Thymus (tissue), 11 donors: ENCODE measurements at regions not wholly inside any gene's neighbourhood (a gene's known extent, or its start where the extent isn't known, plus 50 kb on each side); places are given as distances from the start of the nearest gene placed in this dataset.

Source experiments
- DNase-seq, 9 donors: peaks; one replicate each; pipeline ENCODE4 v3.0.0-alpha.2; 2013; ENCODE audit warnings: low spot score in 9 of 9, low read depth in 6 of 9, missing footprints in 1 of 9
- H3K27ac ChIP-seq, 2 donors: one replicate each; pipeline ENCODE4 v1.5.1; 2013; ENCODE audit warnings: control low read depth in 1 of 2, low read depth in 1 of 2, low read length in 1 of 2, mild to moderate bottlenecking in 1 of 2, moderate library complexity in 1 of 2
- H3K27me3 ChIP-seq, 2 donors: one replicate each; pipeline ENCODE4 v1.5.1; 2013; ENCODE audit warnings: low read length in 1 of 2; ENCODE audit not compliant: control insufficient read depth in 2 of 2, insufficient read depth in 1 of 2
- H3K36me3 ChIP-seq, 2 donors: one replicate each; pipeline ENCODE4 v1.5.1; 2013; ENCODE audit warnings: low read length in 1 of 2, mild to moderate bottlenecking in 1 of 2, moderate library complexity in 1 of 2; ENCODE audit not compliant: control insufficient read depth in 2 of 2, insufficient read depth in 2 of 2
- H3K4me1 ChIP-seq, 2 donors: one replicate each; pipeline ENCODE4 v1.5.1; 2013; ENCODE audit warnings: low read length in 2 of 2; ENCODE audit not compliant: control insufficient read depth in 2 of 2, insufficient read depth in 2 of 2
- H3K4me3 ChIP-seq, 2 donors: one replicate each; pipeline ENCODE4 v1.5.1; 2013; ENCODE audit warnings: low read length in 2 of 2, control low read depth in 1 of 2, mild to moderate bottlenecking in 1 of 2
- H3K9me3 ChIP-seq, 2 donors: one replicate each; pipeline ENCODE4 v1.5.1; 2013; ENCODE audit warnings: low read length in 1 of 2, mild to moderate bottlenecking in 1 of 2; ENCODE audit not compliant: control insufficient read depth in 2 of 2, insufficient read depth in 1 of 2
- WGBS: extraction: QIAGEN DNeasy Blood & Tissue Kit; methylation state at CpG from one replicate; pipeline ENCODE4 v1.1.7; 2013; 5-methylcytosine and 5-hydroxymethylcytosine counted together
- donor health status: healthy.

DNA sequence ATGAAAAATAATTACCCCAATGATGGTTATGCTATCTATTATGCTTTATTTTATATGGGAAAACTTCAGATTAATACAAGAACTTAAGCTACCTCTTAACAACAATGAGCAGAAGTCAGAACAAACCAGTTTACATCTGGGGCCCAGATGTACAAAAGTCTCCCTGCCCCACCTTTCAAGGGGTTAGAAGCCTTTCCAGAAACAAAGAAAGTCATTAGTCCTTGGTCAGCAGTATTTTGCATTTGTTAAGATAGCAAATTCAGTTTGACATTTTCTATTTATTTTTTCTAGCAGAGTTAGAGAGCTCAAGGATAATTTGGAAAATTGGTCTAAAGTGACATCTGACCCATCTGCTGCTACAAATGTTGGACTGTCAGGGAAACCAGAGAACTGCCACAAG is 478.7 kb upstream of the UBE2E2 start:
- Histone ChIP-seq H3K4me3 (no peak overlapping the region), H3K27me3 (no peaks in the 10 kb centered on the region), H3K4me1 (no peaks in the 10 kb centered on the region), H3K36me3 (no peaks in the 10 kb centered on the region), H3K9me3 (no peaks in the 10 kb centered on the region), H3K27ac (no peak overlapping the region)
- no peak for DNase-seq

DNA sequence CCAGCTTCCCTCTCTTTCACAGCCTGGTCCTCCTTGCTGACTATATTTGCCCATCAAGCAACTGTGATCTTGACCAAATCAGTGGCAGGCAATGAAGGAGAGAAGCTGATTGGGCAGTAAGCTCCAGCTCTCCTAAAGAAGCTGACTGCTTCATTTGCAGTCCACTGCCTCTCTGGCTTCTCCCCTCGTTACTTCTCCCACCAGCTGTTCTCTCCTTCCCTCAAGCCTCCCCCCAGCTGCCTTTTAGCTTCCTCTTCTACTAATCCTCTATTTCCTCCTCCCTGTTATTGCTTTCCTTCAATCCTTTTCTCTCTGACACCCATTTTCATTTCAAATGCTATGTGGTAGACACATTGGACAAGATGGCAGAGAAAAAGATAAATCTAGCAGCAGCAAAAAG is 474.7 kb upstream of the UBE2E2 start:
- Histone ChIP-seq H3K9me3 (no peaks in the 10 kb centered on the region), H3K27ac (no peak overlapping the region), H3K4me1 (no peaks in the 10 kb centered on the region), H3K36me3 (no peaks in the 10 kb centered on the region), H3K27me3 (no peaks in the 10 kb centered on the region), H3K4me3 (no peak overlapping the region)
- DNase-seq = no peak
- WGBS = 32% methylated on average over 1 of the region's 1 CpG

DNA sequence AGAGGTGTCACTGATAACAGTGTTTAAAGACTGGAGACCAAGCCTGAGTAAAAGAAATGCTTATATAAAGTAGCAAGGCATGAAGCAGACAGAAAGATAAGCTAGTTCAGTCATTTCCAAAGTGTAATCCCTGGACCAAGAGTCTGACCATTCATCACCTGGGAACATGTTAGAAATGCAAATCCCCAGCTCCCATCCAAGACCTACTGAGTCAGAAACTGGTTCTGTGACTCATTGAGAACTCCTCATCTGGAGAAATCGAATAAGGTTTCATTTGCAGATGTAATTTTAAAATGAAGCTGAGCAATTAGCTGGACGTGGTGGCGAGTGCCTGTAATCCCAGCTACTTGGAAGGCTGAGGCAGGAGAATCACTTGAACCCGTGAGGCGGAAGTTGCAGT is 473.9 kb upstream of the UBE2E2 start:
- Histone ChIP-seq H3K36me3 (no peaks in the 10 kb centered on the region), H3K27ac (no peak overlapping the region), H3K4me1 (no peaks in the 10 kb centered on the region), H3K9me3 (no peaks in the 10 kb centered on the region), H3K4me3 (no peak overlapping the region), H3K27me3 (no peaks in the 10 kb centered on the region)
- no peak for DNase-seq
- WGBS = 93% methylated on average over 5 of the region's 5 CpGs

DNA sequence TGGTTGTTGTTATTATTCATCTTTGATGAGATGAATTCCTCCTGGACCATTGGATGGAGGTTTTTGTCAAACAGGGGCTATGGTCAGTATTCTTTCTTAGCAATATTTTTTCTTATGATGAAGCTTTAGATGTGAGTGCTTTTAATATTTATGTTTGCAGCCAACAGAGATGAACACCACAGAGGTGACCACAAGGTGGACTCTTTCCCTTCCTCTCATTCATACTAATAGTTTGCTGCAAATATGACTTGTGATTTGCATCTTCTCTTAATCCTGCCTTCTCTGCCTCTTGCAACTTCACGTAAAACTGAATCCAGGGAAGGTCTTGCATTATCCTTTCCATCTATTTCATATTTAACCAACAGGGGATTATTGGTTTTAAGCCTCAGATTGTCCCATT is 473.1 kb upstream of the UBE2E2 start:
- WGBS = 90% methylated on average over 1 of the region's 1 CpG

DNA sequence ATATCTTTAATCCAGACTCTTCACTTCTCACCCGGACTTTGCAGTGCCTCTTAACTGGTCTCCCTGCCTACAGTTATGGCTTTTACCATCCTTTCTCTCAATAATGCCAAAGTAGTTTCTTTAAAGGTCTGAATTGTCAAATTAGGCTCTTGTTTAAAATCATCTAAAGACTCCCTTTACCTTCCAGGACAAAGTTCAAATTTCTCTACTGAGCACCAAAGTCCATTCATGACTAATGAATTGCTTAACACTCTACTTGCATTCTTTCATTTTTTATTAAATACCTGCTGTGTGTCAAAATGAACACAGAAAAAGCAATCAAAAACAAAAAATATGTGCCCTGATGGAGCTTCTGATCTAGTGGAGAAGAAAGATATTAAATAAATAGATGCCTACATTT is 472.4 kb upstream of the UBE2E2 start:
- no peak overlapping the region for H3K27ac ChIP-seq
- DNase-seq = no peak
- H3K4me3 ChIP-seq = no peak overlapping the region
- no peaks in the 10 kb centered on the region for H3K9me3 ChIP-seq
- H3K36me3 ChIP-seq = no peaks in the 10 kb centered on the region
- no peaks in the 10 kb centered on the region for H3K4me1 ChIP-seq
- WGBS = 95% methylated on average over 1 of the region's 1 CpG
- H3K27me3 ChIP-seq = no peaks in the 10 kb centered on the region

More for the DNA sequence above, 473.1 kb upstream of the UBE2E2 start:
- DNase-seq = no peak
- no peaks in the 10 kb centered on the region for H3K27me3 ChIP-seq
- H3K36me3 ChIP-seq = no peaks in the 10 kb centered on the region
- no peak overlapping the region for H3K4me3 ChIP-seq
- no peaks in the 10 kb centered on the region for H3K4me1 ChIP-seq
- H3K27ac ChIP-seq = no peak overlapping the region
- no peaks in the 10 kb centered on the region for H3K9me3 ChIP-seq

DNA sequence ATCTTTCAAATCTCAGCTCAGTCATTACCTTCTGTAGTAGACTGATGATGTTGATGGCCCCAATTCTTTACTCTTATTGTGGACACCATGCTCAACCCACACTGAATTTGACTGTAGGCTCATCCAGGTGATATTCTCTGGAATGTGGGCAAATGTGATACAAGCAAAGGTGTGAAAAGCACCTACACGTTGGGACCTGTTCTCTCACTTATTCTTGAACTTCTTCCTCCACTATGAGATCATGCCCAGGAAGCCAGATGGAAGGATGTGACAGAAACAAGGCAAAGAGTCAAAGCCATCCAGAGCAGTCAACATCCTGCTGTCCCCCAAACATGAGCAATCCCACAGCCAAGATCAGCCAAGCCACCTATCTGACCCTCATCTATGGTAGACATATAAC is 471.2 kb upstream of the UBE2E2 start:
- DNase-seq = no peak
- no peak overlapping the region for H3K27ac ChIP-seq
- H3K4me1 ChIP-seq = no peaks in the 10 kb centered on the region
- H3K27me3 ChIP-seq = no peaks in the 10 kb centered on the region
- 87% methylated on average over 1 of the region's 1 CpG for WGBS
- H3K36me3 ChIP-seq = no peaks in the 10 kb centered on the region
- no peaks in the 10 kb centered on the region for H3K9me3 ChIP-seq
- no peak overlapping the region for H3K4me3 ChIP-seq

DNA sequence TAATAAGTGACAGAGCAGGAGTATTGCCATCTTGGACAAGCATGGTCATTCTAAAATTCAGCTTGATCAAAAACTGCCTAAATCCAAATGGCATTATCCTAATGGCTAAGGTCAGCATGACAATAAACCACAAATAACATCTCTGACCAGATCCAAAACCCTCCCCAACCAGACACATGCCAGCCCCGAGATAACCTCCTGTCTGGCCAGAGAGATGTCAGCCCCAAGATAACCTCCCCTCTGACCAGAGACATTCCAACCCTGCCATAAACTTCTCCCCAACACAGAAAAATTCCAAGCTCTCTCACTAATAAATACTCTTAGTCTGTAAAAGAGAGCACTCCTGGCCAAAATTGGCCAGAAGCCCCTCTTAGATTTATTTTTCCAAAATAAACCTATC is 470.5 kb upstream of the UBE2E2 start:
- H3K4me3 ChIP-seq = no peak overlapping the region
- H3K36me3 ChIP-seq = no peaks in the 10 kb centered on the region
- no peaks in the 10 kb centered on the region for H3K9me3 ChIP-seq
- DNase-seq = no peak
- H3K27me3 ChIP-seq = no peaks in the 10 kb centered on the region
- no peaks in the 10 kb centered on the region for H3K4me1 ChIP-seq
- no peak overlapping the region for H3K27ac ChIP-seq
- WGBS = 63% methylated on average over 1 of the region's 1 CpG

DNA sequence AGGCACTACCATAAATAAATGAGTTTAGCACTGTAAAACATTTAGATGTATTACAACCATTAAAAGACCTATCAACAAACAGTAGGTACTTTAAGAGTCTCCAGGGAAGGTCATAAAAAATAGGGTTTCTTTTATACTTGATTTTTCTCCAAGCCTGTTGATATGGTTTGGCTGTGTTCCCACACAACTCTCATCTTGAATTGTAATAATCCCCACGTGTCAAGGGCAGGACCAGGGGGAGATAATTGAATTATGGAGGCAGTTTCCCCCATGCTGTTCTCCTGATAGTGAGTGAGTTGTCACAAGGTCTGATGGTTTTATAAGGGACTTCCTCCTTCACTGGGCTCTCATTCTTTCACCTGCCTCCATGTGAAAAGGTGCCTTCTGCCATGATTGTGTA is 468.9 kb upstream of the UBE2E2 start:
- Histone ChIP-seq H3K27me3 (no peaks in the 10 kb centered on the region), H3K4me3 (no peak overlapping the region), H3K9me3 (no peaks in the 10 kb centered on the region), H3K4me1 (no peaks in the 10 kb centered on the region), H3K27ac (no peak overlapping the region), H3K36me3 (no peaks in the 10 kb centered on the region)
- 3% methylated on average over 1 of the region's 1 CpG for WGBS
- DNase-seq = no peak

DNA sequence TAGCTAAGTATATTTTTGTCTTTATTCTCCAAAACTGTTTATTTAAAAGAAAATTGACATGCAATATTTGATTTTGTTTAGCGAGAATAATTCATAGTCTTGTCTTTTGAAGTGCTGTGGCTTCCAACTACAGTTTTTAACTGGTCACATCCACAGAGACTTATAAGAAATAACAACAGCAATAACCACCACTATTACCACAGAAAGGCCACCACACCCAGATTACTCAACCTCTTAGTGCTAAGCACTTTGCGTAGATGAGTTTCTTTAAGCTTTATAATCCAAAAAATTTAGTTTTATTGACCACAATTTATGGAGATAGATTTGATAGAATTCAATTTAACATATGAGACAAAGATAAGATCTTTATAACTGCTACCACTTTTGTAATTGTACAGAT is 468.4 kb upstream of the UBE2E2 start:
- Histone ChIP-seq H3K9me3 (no peaks in the 10 kb centered on the region), H3K4me3 (no peak overlapping the region), H3K36me3 (no peaks in the 10 kb centered on the region), H3K27ac (no peak overlapping the region), H3K27me3 (no peaks in the 10 kb centered on the region), H3K4me1 (no peaks in the 10 kb centered on the region)
- DNase-seq = no peak
- WGBS = 96% methylated on average over 2 of the region's 2 CpGs

DNA sequence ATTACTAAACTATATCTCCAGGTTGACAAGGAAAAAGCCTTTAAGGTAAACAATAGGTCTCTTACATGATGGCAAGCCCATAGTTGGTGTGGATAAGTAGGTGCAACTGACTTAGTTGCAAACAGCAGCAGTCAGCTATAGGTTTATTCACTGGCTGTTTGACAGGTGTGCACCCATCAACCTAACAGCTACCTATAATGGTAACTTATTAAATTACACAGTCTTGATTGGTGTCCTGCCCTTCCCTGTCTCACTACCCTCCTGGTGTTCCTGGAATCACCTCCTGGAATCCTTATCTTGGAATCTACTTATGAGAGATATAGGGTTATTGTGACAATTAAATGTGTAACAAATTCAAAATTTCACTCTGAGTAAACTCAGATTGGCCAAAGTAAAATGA is 467.8 kb upstream of the UBE2E2 start:
- H3K27me3 ChIP-seq = no peaks in the 10 kb centered on the region
- H3K27ac ChIP-seq = no peak overlapping the region
- no peak overlapping the region for H3K4me3 ChIP-seq
- no peaks in the 10 kb centered on the region for H3K4me1 ChIP-seq
- DNase-seq = no peak
- H3K9me3 ChIP-seq = no peaks in the 10 kb centered on the region
- no peaks in the 10 kb centered on the region for H3K36me3 ChIP-seq
